HG03520 (cell line): ENCODE measurements at regions not wholly inside any gene's neighbourhood (a gene's known extent, or its start where the extent isn't known, plus 50 kb on each side); places are given as distances from the start of the nearest gene placed in this dataset.
"Not testable (repeated sequence)": the region's sequence is repeated elsewhere in the genome, so short reads cannot be mapped to it uniquely, and the experiment has no call there.

ENCODE experiments used
- ATAC-seq: cut with Tn5 transposase; IDR thresholded peaks from one replicate; pipeline ENCODE4 v1.9.1; 2021; ENCODE audit warnings: mild to moderate bottlenecking, moderate library complexity; ENCODE audit not compliant: unreplicated experiment

DNA sequence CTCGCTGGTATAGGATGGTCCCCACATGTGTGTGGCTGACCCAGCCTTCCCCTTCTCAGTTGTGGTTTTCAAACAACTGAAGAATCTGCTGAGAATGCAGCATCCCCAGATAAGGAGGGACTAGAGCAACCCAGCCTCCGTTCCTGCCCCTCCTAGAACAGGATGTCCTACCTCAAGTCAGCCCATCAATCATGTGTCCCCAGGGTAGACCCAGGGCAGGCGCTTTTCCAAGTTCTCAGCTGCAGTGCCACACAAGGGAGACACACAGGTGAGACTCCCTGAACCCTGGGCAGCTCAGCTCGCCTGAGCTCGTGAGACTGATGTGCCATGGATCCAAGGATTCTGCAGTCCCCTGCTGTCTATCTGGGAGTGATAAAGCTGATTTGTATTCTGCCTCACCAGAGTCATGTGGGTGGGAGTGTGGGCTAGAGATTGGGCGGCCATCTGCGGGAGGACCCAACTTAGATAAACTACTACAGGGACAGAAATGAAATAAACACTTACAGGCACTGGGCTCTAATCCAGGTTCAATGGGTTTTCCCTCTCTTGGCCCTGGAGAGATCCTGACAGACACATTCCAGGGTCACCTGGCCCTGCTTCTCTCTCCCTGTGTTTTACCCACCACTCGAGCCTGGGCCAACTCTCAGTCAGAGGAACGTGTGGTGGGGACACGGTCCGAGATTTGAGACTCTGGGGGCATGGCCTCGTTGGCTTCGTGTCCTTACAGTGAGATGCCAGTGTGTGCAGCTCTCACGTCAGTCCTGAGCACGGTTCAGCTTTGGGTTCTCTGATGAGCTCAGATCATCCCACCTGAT is 303.5 kb upstream of the SFSWAP start:
- ATAC-seq: no peak

DNA sequence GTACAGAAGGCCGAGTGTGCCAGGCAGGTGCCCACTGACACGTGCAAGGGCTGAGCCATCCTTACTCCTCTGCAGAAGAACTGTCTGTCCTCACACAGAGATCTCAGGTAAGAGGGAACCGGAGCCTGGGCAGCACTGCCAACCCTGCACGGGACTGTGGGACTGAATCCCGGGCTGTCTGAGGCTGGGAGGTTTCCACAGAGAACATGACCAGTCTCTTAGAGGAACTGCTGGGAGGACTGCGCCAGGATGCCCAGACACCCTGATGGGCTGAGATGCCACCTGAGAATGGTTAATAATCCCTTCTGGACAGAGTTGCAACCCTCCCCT is 302.9 kb upstream of the SFSWAP start:
- ATAC-seq: no peak

DNA sequence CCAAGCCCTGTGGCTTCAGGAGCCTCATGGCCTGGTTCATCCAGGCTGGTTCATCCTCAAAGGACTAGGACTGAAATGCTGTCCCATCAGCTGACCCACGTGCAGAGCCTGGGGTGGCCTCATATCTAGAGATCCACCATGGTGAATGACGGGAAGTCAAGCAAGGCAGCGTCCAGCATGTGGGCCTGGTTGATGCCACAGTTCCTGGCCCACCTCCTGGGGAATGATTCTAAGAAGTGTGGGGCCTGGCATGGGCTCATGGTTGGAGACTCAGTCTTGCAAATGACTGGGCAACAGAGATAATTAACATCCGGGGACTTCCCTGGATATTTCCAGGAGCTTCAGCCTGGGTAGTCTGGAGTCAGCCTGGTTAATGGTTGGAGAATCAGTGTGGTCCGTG is 302.4 kb upstream of the SFSWAP start:
- ATAC-seq: no peak

DNA sequence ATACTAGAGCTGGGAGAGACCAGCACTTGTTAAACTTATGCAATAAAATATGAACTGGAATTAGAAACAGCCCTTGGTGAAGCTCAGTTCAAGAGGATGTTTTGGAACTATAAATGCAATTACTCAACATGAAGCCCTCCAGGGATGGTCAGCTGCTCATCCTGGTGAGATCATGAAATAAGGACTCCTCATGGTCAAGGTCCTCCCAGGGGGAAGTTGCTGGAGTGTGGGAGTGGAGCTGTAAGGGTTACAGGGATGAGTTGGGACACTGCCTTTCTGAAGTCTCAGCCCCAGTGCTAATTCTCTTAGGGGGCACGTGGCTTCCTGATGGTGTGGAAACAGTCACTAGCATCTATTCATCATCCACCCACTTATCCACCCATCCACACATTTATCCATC is 301.7 kb upstream of the SFSWAP start:
- no peak for ATAC-seq

DNA sequence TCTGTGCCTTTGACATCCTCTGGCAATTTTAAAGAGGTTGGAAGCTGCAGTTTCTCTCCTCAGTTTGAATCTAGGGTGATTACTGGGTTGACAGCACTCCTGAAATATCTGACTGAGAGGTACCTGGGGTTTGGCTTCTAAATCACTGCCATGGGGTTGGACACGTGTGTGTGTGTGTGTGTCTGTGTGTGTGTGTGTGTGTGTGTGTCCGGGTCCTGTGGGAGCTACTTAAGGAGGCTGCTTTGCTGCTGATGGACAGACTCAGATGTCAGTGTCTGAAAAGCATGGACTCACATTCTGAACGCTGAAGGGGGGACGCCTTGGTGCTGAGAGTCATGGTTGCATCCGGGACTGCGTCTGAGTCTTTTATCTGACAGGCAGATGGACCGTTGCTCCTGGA is 299.1 kb upstream of the SFSWAP start:
- not testable (repeated sequence) for ATAC-seq

DNA sequence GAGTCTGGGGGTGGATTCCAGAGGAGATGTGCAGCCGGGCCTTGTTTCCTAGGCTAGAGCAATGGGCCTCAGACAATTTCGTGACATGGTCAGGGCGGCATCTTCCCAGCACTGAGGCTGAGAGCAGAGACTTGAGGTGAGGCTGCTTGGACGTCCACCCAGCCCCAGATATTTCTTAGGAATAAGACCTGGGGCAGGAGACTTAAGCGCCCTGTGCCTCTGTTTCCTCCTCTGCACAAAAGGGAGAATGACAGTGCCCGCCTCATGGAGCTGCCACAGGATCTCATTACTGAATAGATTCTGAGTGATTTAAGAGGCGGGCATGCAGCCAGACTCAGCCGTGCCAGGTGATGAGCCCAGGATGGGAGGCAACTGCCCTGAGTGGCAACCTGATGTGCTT is 297.9 kb upstream of the SFSWAP start:
- ATAC-seq: no peak

DNA sequence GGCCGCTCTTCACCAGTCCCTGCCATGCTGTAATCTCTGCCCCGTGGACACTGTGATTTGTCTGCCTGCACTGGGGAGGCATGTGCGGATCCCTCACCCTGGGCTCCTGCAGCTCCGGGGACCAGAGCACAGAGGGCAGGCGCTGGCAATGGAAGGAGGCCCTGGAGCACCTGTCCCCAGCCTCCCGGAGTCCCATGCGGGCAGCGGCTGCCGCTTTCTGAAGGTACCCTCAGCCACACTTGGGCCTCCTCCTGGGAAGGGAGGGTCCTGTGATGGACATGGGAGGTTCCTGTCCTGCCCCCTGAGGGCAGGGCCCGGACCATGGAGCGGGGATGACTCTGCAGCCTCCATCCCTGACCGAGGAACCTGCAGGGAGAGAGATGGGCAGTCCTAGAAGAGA is 297.4 kb upstream of the SFSWAP start:
- ATAC-seq: no peak

DNA sequence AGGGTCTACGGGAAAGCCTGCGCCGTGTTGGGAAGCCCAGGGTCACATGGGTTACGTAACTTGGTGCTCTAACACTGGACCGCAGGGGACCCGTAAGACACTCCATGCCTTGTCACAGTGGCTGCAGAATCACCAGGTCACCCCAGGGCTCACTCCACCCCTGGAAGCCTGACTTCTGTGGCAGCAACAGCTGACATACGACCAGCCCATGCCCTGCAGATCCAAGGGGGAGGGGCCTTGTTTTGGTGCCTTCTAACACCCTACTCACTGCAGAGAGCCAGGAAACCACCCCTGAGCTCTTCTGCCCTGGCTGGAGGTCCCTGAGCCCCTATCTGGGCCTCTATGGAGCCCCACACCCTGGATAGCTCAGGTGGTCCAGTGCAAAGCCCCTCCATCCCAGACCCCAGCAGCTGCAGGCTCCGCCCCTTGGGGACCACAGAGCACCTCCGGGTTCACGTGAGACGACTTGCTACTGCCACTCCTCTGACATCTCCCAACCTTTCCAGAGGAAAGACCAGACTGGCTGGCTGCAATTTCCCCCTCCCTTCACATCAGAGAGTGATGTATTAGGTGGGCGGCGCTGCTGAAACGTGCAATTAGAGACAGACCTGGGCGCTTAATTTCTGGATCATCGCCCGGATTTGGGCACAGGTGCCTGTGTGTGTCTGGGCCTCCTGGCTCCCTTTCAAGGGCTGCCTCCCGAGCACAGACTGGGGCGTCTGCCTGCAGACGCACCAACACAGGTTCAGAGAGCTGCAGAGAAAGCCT is 296.6 kb upstream of the SFSWAP start:
- ATAC-seq: not testable (repeated sequence)

DNA sequence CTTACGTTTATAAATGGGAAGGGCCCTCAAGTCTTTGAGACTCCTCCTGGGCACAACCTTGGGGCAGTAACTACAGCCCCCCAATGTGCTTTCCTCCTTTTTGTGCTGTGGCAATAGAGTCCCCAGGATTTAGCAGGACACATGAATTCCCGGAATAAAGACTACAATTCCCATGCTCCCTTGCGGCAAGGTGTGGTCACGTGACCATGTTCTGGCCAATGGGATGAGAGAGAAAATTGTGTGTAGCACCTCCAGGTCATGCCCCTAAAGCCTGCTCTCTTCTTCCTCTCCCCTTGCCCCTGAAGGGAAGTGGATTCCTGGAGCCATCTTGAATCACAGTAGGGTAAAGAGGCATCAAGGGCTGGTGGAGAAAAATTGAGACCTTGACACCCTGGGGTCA is 295.1 kb upstream of the SFSWAP start:
- ATAC-seq: no peak

DNA sequence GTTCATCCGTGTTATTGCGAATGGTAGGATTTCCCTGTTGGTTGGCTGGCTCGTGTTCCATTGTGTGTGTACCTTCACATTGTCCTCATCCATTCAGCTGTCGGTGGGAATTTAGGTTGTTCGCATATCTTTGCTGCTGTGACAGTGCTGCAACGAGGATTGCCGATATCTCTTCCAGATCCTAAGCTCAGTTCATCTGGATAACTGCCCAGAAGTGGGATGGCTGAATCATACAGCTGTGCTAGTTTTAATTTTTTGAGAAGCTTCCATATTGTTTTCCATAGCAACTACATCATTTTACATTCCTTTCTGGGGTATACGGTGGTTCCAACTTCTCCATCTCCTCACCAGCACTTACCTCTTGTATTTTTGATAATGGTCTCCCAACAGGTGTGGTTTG is 292.8 kb upstream of the SFSWAP start:
- ATAC-seq: no peak

DNA sequence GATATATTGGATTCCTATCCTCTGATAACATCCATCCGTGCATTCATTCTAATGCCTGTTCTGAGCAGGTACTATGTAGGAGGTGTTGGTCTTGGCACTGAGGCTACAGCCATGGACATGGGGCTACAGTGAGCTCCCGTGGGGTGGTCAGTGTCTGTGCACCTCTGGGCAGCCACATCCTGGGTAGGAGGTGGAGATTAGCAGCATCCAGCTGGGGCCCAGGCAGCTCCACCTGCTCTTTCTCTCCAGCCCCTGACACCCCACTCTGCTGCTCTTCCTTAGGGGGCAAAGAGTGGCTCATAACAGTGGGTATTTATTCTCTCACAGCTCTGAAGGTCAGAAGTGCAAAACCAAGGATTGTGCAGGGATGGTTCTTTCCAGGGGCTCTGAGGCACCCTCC is 292.0 kb upstream of the SFSWAP start:
- no peak for ATAC-seq

DNA sequence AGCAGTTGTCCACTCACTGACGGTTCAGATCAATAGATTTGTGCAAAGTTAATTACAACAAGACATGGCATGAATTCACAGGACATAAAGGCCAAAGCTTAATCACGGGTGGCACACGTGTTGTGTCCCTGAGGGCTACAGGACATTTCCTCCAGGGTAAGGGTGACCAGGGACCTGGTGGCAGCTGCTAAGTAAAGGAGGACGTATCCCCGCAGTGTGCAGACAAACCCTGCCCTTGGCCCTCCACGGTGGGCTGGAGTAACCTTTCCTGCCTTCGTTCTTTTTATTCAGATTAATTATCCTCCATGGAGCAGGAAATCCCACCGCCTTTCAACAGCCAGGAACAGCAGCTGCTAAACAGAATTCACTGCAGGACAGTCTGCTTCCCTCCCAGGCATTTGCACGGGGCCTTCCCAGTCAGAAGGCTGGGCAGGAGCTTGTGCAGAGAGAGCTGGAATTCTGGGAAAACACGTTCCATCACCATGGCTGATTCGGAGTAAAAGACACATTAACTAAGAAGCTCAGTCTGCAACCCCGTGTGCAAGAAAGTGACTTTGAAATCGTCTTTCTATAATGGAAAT is 289.9 kb upstream of the SFSWAP start:
- ATAC-seq: no peak

DNA sequence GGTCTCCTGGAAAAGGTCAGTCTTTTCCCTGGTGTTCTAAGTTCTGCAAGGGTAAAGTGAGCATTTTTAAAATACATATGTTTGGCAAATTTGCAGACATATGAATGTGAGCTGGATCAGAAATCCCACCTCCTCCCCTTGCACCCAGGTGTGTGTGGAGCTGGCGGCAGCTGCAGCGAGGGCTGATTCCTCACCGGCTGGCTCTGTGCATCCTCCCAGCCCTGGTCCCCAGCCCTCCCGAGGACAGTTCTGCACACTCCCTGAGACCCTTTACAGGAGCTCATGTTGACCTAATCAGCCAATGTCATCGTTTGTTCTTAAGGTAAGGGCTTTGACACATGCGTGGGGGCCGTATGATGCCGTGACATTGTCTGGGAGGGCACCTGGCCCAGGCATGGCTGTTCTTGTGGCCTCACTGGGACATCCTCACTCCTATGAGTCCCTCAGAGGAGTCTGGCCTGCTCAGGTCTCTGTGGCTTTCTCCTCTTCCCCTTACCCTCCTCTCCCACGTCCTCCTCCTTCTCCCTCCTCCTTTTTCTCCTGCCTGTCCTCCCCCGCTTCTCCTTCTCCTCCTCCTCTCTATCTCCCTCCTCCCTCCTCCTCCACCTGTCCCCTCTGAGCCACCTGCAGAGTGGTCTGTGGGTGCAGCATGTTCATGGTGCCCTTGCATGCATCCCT is 289.2 kb upstream of the SFSWAP start:
- no peak for ATAC-seq

DNA sequence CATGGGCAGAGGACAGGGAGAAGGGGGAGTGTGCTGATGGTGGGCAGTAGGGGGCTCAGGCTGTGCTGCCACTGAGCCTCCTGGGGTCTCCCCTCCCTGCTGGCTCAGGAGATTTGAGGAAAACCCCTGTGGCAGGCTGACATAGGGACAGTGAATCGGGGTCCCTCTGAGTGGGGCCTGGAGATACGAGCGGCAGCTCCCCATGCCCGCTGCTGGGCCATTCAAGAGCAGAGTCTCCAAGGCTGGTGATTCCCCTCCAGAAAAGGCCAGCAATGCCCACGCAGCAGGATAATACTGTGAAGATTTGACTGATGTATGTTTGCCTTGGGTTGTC is 288.7 kb upstream of the SFSWAP start:
- ATAC-seq: no peak

DNA sequence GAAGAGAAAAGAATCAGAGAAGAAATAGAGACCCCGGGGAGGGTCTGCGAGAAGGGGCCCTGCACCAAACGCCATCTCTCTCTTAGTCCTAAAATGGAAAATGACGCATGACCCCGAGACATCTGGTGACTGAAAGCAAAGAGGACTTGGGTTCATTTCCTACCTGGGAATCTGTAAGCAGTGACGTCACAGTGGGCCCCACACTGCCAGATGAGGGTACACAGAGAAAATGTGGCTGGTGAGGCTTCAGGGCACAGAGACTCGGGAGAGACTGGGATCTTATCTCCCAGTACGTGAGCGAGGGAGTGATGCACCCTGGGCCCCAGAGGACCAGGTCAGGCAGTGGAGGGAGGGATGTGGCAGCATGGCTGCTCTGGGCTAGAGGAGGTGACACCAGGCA is 288.1 kb upstream of the SFSWAP start:
- no peak for ATAC-seq

DNA sequence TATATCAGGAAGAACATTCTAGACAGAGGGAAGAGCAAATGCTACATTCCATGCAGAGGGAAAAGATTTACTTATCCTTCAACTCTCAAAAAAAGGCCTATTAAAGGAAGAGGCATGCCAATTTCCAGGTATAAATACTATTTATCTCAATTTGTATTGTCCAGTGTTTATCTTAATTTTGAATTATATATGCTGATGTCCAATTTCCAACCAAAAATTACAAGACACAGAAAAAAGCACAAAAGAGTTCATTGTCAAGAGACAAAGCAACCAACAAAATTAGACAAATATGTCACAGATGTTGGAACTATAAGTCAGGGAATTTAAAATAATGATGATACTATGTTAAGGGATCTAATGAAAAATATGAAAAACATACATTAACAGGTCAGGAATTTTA is 286.6 kb upstream of the SFSWAP start:
- ATAC-seq: no peak

DNA sequence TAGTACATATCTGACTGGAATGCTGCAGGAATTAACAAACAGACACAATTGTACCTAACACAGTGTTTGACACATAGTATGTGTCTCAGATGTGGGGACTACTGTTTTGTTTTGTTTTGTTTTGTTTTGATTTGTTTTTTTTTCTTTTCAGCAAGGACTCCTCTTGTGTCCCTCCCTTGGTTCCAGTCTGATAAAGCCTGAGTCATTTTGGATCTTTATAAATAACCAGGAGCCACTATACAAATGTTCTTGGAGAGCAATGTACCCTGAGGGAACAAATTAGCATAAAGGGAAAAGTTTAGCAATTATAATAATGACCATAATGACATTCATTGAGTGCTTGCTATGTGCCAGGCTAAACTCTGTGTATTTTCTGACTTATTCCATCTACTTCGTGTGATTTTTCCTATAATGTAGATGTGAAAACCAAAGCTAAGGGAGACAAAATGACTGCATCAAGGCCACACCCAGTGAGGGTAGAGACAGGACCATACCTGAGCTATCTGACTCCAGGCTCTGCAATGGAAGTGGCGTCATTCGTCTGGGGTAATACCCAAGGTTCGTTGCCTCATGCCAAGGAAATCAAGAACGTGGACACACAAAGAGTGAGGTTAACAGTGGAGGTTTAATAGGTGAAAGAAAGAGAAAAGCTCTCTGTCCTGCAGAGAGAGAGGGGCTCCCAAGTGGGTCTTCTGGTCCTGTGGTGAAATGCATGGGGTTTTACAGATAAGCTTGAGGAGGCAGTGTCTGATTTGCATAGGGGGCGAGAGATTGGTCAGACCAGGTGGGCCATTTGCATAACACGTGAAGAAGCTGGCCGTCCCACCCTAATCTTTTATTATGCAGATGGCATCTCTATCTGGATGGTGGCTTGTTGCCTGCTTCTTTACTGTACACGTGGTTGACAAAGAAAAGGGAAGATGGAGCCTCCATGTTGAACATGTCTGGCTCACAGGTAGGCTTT is 285.5 kb upstream of the SFSWAP start:
- no peak for ATAC-seq

DNA sequence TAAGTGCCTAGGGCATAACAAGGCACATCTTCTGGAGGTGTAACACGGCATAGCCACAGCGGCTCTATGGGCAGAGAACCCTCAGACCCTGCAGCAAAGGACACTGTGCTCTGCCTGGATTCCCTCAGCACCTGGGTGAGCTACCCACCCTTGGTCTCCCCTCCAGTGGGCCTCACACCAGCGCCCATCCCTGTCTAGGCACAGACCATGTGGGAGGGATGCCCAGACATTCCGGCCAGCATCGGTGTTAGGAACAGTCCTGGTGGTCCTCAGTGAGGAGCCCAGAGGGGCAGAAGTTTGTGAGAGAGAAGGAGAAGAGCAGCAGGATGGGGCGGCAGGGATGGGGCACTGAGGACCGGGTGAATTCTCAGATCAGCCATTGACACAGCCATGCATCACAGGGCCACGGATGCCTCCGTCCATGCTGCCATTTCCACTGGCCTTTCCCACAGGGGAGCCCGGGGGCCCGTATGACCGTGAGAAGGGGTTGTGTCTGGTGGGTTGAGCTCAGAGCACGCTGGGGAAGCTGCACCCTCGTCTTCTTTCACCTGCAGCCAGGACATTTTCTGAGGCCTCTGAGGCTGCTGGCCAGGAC is 282.7 kb upstream of the SFSWAP start:
- no peak for ATAC-seq

DNA sequence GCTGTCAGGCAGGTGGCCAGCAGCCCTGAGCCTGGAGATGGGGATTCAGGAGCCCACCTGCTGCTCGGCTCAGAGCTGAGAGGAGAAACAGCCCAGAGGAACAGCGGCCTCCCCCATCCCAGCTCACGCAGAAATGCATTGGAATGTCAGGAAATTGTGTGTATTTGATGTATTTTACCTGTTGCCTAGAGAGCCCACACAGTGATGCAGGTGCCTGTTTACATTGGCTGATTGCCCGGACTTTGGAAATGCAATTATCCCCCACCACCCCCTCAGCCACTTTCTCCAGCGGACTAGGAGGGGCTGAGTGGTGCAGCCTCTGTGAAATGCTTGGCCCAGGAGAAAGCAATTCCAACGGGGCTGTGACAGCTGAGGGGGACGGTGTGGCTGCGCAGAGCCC is 281.7 kb upstream of the SFSWAP start:
- not testable (repeated sequence) for ATAC-seq

DNA sequence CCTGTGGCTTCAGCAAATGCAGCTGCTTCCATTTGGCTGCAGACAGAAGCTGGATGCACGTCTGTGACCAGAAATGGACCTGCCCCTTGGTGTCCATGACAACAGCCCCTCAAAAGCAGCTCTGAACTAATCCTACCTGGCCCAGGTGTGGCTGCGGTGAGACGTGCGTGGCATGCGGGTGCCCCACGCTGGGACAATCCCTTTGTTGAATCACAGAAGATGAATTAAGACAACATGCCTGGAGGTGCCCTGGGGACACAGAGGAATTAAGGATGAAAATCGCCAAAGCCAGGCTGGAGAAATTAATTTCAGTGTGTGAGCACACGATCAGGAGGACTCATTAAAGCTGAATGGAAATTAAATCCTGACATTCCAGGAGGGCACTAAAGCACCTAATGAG is 281.2 kb upstream of the SFSWAP start:
- not testable (repeated sequence) for ATAC-seq
